Gastrocnemius medialis (tissue), 4 donors: ENCODE measurements at regions not wholly inside any gene's neighbourhood (a gene's known extent, or its start where the extent isn't known, plus 50 kb on each side); places are given as distances from the start of the nearest gene placed in this dataset.

ENCODE experiments used
- ATAC-seq, 2 donors: fragments of 150-250 bp; one replicate each; pipeline ENCODE4 v1.9.1; 2016
- DNase-seq, 2 donors: peaks; one replicate each; pipeline ENCODE4 v3.0.0-alpha.2; 2019
- H3K27ac ChIP-seq, 4 donors: fragments of 200-600 bp; sonication (generic); 1 replicate in 1 of 4; 2 replicates in 3 of 4; pipeline ENCODE4 v1.5.1; 2016 to 2018; ENCODE audit warnings: mild to moderate bottlenecking in 2 of 4, moderate library complexity in 1 of 4
- H3K27me3 ChIP-seq, 3 donors: fragments of 200-600 bp; sonication (generic) in 2 of 3; 1 replicate in 1 of 3; 2 replicates in 2 of 3; pipeline versions ENCODE4 v1.5.1 to v1.6.0; 2016 to 2019; ENCODE audit warnings: mild to moderate bottlenecking in 1 of 3, moderate library complexity in 1 of 3
- H3K36me3 ChIP-seq, 2 donors: fragments of 200-600 bp; sonication (generic) in 1 of 2; one replicate each; pipeline ENCODE4 v1.5.1; 2017 to 2018
- H3K4me1 ChIP-seq, 2 donors: fragments of 200-600 bp; sonication (generic) in 1 of 2; one replicate each; pipeline ENCODE4 v1.5.1; 2016 to 2017; ENCODE audit warnings: mild to moderate bottlenecking in 2 of 2
- H3K4me3 ChIP-seq, 4 donors: fragments of 200-600 bp; sonication (generic) in 3 of 4; 1 replicate in 1 of 4; 2 replicates in 3 of 4; pipeline ENCODE4 v1.5.1; 2016 to 2019; ENCODE audit warnings: mild to moderate bottlenecking in 2 of 4
- H3K9me3 ChIP-seq, 3 donors: fragments of 200-600 bp; sonication (generic) in 2 of 3; 1 replicate in 1 of 3; 2 replicates in 2 of 3; pipeline ENCODE4 v1.5.1; 2016 to 2019
- POLR2A ChIP-seq, 2 donors: fragments of 450-650 bp; IDR thresholded peaks; one replicate each; pipeline ENCODE4 v1.6.1; 2017; ENCODE audit warnings: antibody characterized with exemption in 2 of 2, mild to moderate bottlenecking in 2 of 2, moderate library complexity in 2 of 2
- in situ Hi-C, 4 donors: fragments of 200-750 bp; cut with MboI; loops; one replicate each; pipeline versions ENCODE4 v1.15.0 to v1.8.0; 2017; ENCODE audit warnings: low sequenced_read_pairs in 4 of 4
- intact Hi-C: fragments of 100-400 bp; cut with DNase I; formaldehyde crosslinking; loops from one replicate; pipeline ENCODE4 v1.15.1; 2023; ENCODE audit warnings: low total_unique reads
- TF ChIP-seq, protein P1 (sequence below), 5 experiments: fragments of 450-650 bp in 3 of 5; fragments of 200-600 bp in 2 of 5; sonication (generic) in 2 of 5; IDR thresholded peaks in 4 of 5; conservative IDR thresholded peaks in 1 of 5; 1 replicate in 4 of 5; 2 replicates in 1 of 5; pipeline ENCODE4 v1.5.1; 2016 to 2019; ENCODE audit warnings: antibody characterized with exemption in 5 of 5, mild to moderate bottlenecking in 3 of 5, moderate library complexity in 3 of 5

DNA sequence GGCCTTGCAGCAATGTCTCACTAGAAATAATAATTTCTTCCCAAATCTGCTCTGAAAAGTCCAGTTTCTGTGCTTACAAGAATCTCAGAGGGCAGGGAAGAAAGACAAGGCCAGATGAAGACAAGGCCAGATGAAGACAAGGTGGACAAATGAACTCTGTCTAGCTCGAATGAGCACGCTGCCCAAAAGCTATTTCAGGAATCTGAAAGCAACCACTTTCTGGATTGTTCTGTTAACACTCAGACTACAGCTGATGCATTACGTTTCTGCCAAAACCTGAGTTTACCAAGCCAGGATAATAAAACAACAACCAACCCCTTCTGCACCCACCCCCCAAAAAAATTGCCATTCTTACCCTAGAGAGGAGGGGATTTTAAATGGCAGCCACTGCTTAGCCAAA, 1073.6 kb downstream of the SORCS3 start:
- DNase-seq (no peak), ATAC-seq (no peak)
- H3K4me1 ChIP-seq: no peaks in the 10 kb centered on the region
- H3K4me3 ChIP-seq: no peak overlapping the region
- TF ChIP-seq, protein P1, sequence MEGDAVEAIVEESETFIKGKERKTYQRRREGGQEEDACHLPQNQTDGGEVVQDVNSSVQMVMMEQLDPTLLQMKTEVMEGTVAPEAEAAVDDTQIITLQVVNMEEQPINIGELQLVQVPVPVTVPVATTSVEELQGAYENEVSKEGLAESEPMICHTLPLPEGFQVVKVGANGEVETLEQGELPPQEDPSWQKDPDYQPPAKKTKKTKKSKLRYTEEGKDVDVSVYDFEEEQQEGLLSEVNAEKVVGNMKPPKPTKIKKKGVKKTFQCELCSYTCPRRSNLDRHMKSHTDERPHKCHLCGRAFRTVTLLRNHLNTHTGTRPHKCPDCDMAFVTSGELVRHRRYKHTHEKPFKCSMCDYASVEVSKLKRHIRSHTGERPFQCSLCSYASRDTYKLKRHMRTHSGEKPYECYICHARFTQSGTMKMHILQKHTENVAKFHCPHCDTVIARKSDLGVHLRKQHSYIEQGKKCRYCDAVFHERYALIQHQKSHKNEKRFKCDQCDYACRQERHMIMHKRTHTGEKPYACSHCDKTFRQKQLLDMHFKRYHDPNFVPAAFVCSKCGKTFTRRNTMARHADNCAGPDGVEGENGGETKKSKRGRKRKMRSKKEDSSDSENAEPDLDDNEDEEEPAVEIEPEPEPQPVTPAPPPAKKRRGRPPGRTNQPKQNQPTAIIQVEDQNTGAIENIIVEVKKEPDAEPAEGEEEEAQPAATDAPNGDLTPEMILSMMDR (IDR thresholded peaks at IDR 0.05 in 4 of 5, conservative IDR thresholded peaks at IDR 0.05 in 1 of 5): no peak
- no peak for TF ChIP-seq POLR2A (IDR thresholded peaks at IDR 0.05)
- H3K36me3 ChIP-seq: no peaks in the 10 kb centered on the region
- no peak overlapping the region for H3K27ac ChIP-seq
- intact Hi-C loops (no loop called here), in situ Hi-C loops (no loop called here)
- H3K27me3 ChIP-seq: no peaks in the 10 kb centered on the region
- no peaks in the 10 kb centered on the region for H3K9me3 ChIP-seq

DNA sequence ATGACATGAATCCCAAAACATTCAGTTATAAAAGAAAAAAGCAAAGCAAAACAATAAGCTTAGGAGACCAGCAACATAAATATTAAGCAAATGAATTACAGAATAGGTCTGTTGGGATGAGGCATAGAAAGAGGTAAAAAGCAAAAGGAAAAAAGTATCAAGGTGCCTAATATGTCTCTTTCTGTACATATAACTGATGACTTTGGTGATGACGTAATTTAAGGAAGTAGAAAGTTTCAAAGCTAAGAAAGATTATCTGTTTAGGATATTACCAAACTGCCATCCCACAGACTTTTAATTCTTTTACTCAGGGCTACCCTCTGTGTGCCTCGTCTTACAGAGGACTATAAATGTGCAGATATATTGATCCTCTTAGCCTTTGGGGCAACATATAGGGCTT, 1066.5 kb downstream of the SORCS3 start:
- in situ Hi-C loops: no loop called here
- TF ChIP-seq POLR2A (IDR thresholded peaks at IDR 0.05): no peak
- TF ChIP-seq, protein P1 (IDR thresholded peaks at IDR 0.05 in 4 of 5, conservative IDR thresholded peaks at IDR 0.05 in 1 of 5): no peak

DNA sequence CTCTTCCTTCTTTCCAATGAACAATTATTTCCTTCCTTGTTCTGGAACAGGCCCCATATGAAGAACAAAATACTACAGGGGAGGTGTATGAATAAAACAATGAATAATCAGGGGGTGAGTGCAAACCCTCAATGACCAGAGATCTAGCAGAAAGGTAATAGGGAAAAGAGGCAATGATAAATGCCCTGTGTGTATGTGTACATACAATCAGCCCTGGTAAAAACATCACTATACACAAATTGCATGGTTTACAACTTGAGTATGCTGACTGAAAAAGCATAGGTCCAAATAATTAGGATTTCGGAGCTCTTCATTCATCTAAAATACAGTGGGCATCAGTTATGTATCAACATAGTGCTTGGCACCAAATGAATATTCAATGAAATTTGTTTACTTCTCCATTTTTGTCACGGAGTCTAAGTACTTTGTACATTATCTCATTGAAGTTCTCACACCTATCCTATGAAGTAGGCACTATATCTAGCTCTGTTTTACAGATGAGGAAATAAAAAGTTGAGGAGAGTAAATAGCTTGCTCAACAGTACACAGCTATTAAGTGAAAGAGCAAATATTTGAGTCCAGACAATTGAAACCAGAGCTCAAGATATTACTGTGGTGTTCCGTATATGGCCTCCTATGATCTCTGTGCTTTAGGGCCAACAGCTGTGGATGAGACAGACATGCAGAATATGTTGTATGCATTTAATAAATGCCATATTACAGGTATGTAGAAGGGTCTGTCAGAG, 1065.4 kb downstream of the SORCS3 start:
- Histone ChIP-seq H3K27ac (no peak overlapping the region), H3K4me3 (no peak overlapping the region), H3K27me3 (no peaks in the 10 kb centered on the region), H3K36me3 (no peaks in the 10 kb centered on the region), H3K4me1 (no peaks in the 10 kb centered on the region), H3K9me3 (no peaks in the 10 kb centered on the region)
- no peak for DNase-seq
- ATAC-seq: no peak
- in situ Hi-C loops: no loop called here
- intact Hi-C loops: no loop called here
- TF ChIP-seq POLR2A (IDR thresholded peaks at IDR 0.05): no peak
- TF ChIP-seq, protein P1 (IDR thresholded peaks at IDR 0.05 in 4 of 5, conservative IDR thresholded peaks at IDR 0.05 in 1 of 5): no peak

More for the DNA sequence above, 1066.5 kb downstream of the SORCS3 start:
- Histone ChIP-seq H3K9me3 (no peaks in the 10 kb centered on the region), H3K4me1 (no peaks in the 10 kb centered on the region), H3K27ac (no peak overlapping the region), H3K36me3 (no peaks in the 10 kb centered on the region), H3K27me3 (no peaks in the 10 kb centered on the region), H3K4me3 (no peak overlapping the region)
- ATAC-seq (no peak), DNase-seq (no peak)
- intact Hi-C loops: no loop called here

DNA sequence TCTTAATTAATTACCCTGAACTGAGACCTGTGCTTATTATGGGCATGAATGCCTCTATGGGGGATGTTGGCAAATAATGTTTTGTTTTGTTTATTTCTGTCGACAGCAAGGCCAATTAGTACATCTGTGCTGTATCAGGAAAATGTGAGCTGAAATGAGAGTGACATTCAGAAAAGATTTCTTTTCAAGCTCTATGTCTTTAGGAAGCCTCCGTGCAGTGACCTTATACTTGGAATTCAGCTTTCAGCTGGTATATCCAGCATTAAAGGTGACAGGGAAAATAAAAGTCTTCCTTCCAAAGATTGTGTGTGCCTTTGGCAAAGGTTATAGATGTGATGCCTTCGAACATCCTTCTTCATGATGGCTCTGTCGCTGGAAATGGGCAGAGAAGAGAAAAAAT, 1061.1 kb downstream of the SORCS3 start:
- no peak for DNase-seq
- H3K9me3 ChIP-seq: no peaks in the 10 kb centered on the region
- intact Hi-C loops (no loop called here), in situ Hi-C loops (no loop called here)
- TF ChIP-seq POLR2A (IDR thresholded peaks at IDR 0.05): no peak
- no peaks in the 10 kb centered on the region for H3K4me1 ChIP-seq
- H3K27ac ChIP-seq: no peak overlapping the region
- no peak for ATAC-seq
- no peaks in the 10 kb centered on the region for H3K36me3 ChIP-seq
- H3K27me3 ChIP-seq: no peaks in the 10 kb centered on the region
- H3K4me3 ChIP-seq: no peak overlapping the region

DNA sequence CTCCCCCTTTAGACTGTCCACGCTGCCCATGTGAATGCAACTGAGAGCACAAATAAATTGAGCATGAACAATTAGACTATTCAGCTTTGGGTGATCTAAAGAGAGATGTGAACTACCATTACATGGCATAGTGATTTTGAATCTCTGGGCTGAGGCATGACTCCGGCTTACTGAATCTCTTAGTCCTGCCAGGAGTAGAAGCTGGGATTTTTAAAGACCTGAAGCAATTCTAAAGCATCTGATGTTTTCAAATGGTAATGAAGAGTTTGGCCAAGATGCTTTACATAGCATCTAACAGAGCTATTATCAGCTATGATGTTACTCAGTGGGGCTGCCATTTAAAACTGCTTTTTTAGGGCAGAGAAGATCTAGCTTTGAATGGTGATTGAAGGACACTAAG, 1059.1 kb downstream of the SORCS3 start:
- in situ Hi-C loops (no loop called here), intact Hi-C loops (no loop called here)
- Histone ChIP-seq H3K36me3 (no peaks in the 10 kb centered on the region), H3K4me1 (no peaks in the 10 kb centered on the region), H3K9me3 (no peaks in the 10 kb centered on the region), H3K27me3 (no peaks in the 10 kb centered on the region), H3K27ac (no peak overlapping the region), H3K4me3 (no peak overlapping the region)
- no peak for ATAC-seq
- TF ChIP-seq, protein P1 (IDR thresholded peaks at IDR 0.05 in 4 of 5, conservative IDR thresholded peaks at IDR 0.05 in 1 of 5): no peak
- DNase-seq: no peak
